K562 (cell line): ENCODE measurements at regions not wholly inside any gene's neighbourhood (a gene's known extent, or its start where the extent isn't known, plus 50 kb on each side); places are given as distances from the start of the nearest gene placed in this dataset.

Experiments used
- ATAC-seq: fragments of 200-7000 bp; cut with Tn5 transposase; 3 replicates; pipeline ENCODE4 v1.9.1; 2020; ENCODE audit warnings: moderate library complexity
- BruUV-seq: library from RNA; stranded (reverse); fragments of 400-500 nt; replicated peaks from 2 replicates; lab custom pipeline; 2021; lab: Mats Ljungman, UMichigan
- CTCF ChIA-PET: fragments of 300-600 bp; formaldehyde crosslinking; extraction: SDS; loops from one replicate; lab custom pipeline; 2021; ENCODE audit warnings: low intra/inter-chr PET ratio; lab: Yijun Ruan, JAX
- POLR2A ChIA-PET: fragments of 300-600, 350-650 bp; sonication (Branson Sonifier 250); formaldehyde crosslinking; extraction: SDS; loops from one replicate; lab custom pipeline; 2021; ENCODE audit warnings: antibody characterized with exemption, inconsistent platforms; lab: Yijun Ruan, JAX
- DNase-seq, 4 experiments: peaks; one replicate each; pipeline versions ENCODE4 v3.0.0 to v3.0.0-alpha.2; 2011 to 2018; ENCODE audit warnings: low spot score in 3 of 4, mixed read lengths in 3 of 4; ENCODE audit errors: extremely low read depth in 1 of 4
- FAIRE-seq: peaks from 2 replicates; lab custom pipeline; 2011; peaks lifted over from hg19 to GRCh38; lab: Jason Lieb, UNC
- H2AFZ ChIP-seq: 2 replicates; pipeline ENCODE4 v1.6.0; 2011; ENCODE audit warnings: low read depth, low read length, control low read depth, inconsistent platforms
- H3K27ac ChIP-seq: fragments of 200-600 bp; 3 replicates; pipeline ENCODE4 v1.8.0; 2011; ENCODE audit warnings: low read depth, mild to moderate bottlenecking, control low read depth, inconsistent platforms, low read length, moderate library complexity, mixed read lengths; ENCODE audit errors: extremely low read depth
- H3K27me3 ChIP-seq, 2 experiments: fragments of 300-600 bp in 1 of 2; 2 replicates in 1 of 2; 3 replicates in 1 of 2; pipeline versions ENCODE4 v1.6.0 to v1.8.0; 2011; ENCODE audit warnings: inconsistent platforms in 2 of 2, low read length in 2 of 2, mild to moderate bottlenecking in 1 of 2, mixed read lengths in 1 of 2, moderate library complexity in 1 of 2; ENCODE audit not compliant: control insufficient read depth in 2 of 2, insufficient read depth in 2 of 2
- H3K36me3 ChIP-seq: fragments of 300-600 bp; 3 replicates; pipeline ENCODE4 v1.8.0; 2011; ENCODE audit warnings: mild to moderate bottlenecking, low read length, inconsistent platforms; ENCODE audit not compliant: control insufficient read depth, insufficient read depth
- H3K4me1 ChIP-seq, 2 experiments: fragments of 200-600 bp in 1 of 2; replicated peaks in 1 of 2; 2 replicates in 1 of 2; 3 replicates in 1 of 2; pipeline versions ENCODE4 v1.5.1 to v1.8.0; 2011; ENCODE audit warnings: inconsistent platforms in 2 of 2, low read length in 2 of 2, mild to moderate bottlenecking in 1 of 2, mixed read lengths in 1 of 2, moderate library complexity in 1 of 2; ENCODE audit not compliant: control insufficient read depth in 2 of 2, insufficient read depth in 2 of 2
- H3K4me2 ChIP-seq: 2 replicates; pipeline ENCODE4 v1.6.1; 2011; ENCODE audit warnings: low read length, control low read depth, inconsistent platforms, mixed read lengths; ENCODE audit not compliant: insufficient read depth
- H3K4me3 ChIP-seq: fragments of 200-600 bp; sonication (generic), shearing (Covaris generic); 2 replicates; pipeline ENCODE4 v1.5.1; 2016; ENCODE audit warnings: control low read depth, inconsistent platforms
- H3K79me2 ChIP-seq: fragments of 200-600 bp; 3 replicates; pipeline ENCODE4 v1.8.0; 2011; ENCODE audit warnings: low read length, inconsistent platforms; ENCODE audit not compliant: control insufficient read depth, insufficient read depth
- H3K9ac ChIP-seq, 2 experiments: 2 replicates each; pipeline versions ENCODE4 v1.6.0 to v1.6.1; 2011; ENCODE audit warnings: low read depth in 2 of 2, low read length in 2 of 2, control low read depth in 1 of 2, inconsistent platforms in 1 of 2, mild to moderate bottlenecking in 1 of 2, mixed read lengths in 1 of 2; ENCODE audit not compliant: insufficient read depth in 1 of 2
- H3K9me1 ChIP-seq: one replicate; pipeline ENCODE4 v1.6.0; 2011; ENCODE audit warnings: inconsistent platforms, mild to moderate bottlenecking, low read length, moderate library complexity; ENCODE audit not compliant: control insufficient read depth, insufficient read depth
- H3K9me3 ChIP-seq: replicated peaks from 2 replicates; pipeline ENCODE4 v1.5.1; 2011; ENCODE audit warnings: low read depth, low read length, inconsistent platforms; ENCODE audit not compliant: control insufficient read depth, insufficient read depth
- H4K20me1 ChIP-seq: replicated peaks from 2 replicates; pipeline ENCODE4 v1.6.1; 2011; ENCODE audit warnings: low read length, inconsistent platforms, mixed read lengths; ENCODE audit not compliant: control insufficient read depth, insufficient read depth
- ESRRA ChIP-seq: fragments of 450-650 bp; IDR thresholded peaks from 2 replicates; pipeline ENCODE4 v1.6.1; 2014; ENCODE audit warnings: low read depth, mild to moderate bottlenecking, moderate library complexity, borderline replicate concordance
- ETS2 ChIP-seq: IDR thresholded peaks from 2 replicates; pipeline ENCODE4 v1.6.1; 2016; ENCODE audit warnings: borderline replicate concordance, missing genetic modification characterization, mild to moderate bottlenecking, moderate library complexity, missing compliant biosample characterization; ENCODE audit not compliant: poor library complexity, severe bottlenecking
- HMG20A ChIP-seq: fragments of 450-650 bp; formaldehyde crosslinking; conservative IDR thresholded peaks from 2 replicates; pipeline ENCODE4 v1.4.0; 2020; ENCODE audit warnings: mild to moderate bottlenecking, mixed read lengths
- MCM7 ChIP-seq, 2 experiments: fragments of 450-650 bp; IDR thresholded peaks; 2 replicates each; pipeline ENCODE4 v1.6.1; 2016 to 2018
- RUNX1 ChIP-seq: sonication (generic); IDR thresholded peaks from 2 replicates; pipeline ENCODE4 v1.6.1; 2016; ENCODE audit warnings: antibody characterized with exemption, low read depth
- TAF9B ChIP-seq: fragments of 450-650 bp; IDR thresholded peaks from 2 replicates; pipeline ENCODE4 v1.6.1; 2018; ENCODE audit warnings: mild to moderate bottlenecking; ENCODE audit not compliant: partially characterized antibody
- TBL1XR1 ChIP-seq, 2 experiments: IDR thresholded peaks; 2 replicates each; pipeline ENCODE4 v1.6.1; 2012; ENCODE audit warnings: improper control_type of control experiment in 2 of 2, low read length in 2 of 2, mild to moderate bottlenecking in 1 of 2
- YBX1 ChIP-seq: fragments of 450-650 bp; IDR thresholded peaks from 2 replicates; pipeline ENCODE4 v1.7.1; 2016; ENCODE audit warnings: mild to moderate bottlenecking
- ZC3H11A ChIP-seq: IDR thresholded peaks from 2 replicates; pipeline ENCODE4 v1.6.1; 2012; ENCODE audit warnings: low read depth, low read length, improper control_type of control experiment
- ZNF217 ChIP-seq: sonication (generic); formaldehyde crosslinking; IDR thresholded peaks from 2 replicates; pipeline ENCODE4 v1.8.0; 2022; ENCODE audit warnings: mild to moderate bottlenecking, missing genetic modification reagents
- ZNF274 ChIP-seq: IDR thresholded peaks from 2 replicates; pipeline ENCODE4 v1.6.1; 2011; ENCODE audit warnings: low read depth, mild to moderate bottlenecking, low read length, moderate library complexity, borderline replicate concordance
- ZNF347 ChIP-seq: fragments of 450-650 bp; formaldehyde crosslinking; IDR thresholded peaks from 2 replicates; pipeline ENCODE4 v1.4.0; 2020; ENCODE audit warnings: low read depth, mild to moderate bottlenecking, moderate library complexity
- ZNF551 ChIP-seq: fragments of 250-450 bp; sonication (Bioruptor Pico); IDR thresholded peaks from 2 replicates; pipeline ENCODE4 v1.5.0; 2021; ENCODE audit warnings: mild to moderate bottlenecking, moderate library complexity
- WGBS: fragments of 100-300 bp; shearing (Covaris generic); methylation state at CpG from one replicate; pipeline ENCODE4 v1.1.6; 2016; ENCODE audit warnings: low coverage, mixed read lengths; ENCODE audit not compliant: insufficient coverage; ENCODE audit errors: missing lambda C conversion rate; 5-methylcytosine and 5-hydroxymethylcytosine counted together
- in situ Hi-C: fragments of 300-500 bp; cut with MboI; formaldehyde crosslinking; loops from 4 replicates; pipeline ENCODE4 v1.15.0; 2018; ENCODE audit warnings: inconsistent platforms, mixed read lengths
- intact Hi-C: fragments of 100-400 bp; cut with micrococcal nuclease; formaldehyde crosslinking; loops from 2 replicates; pipeline ENCODE4 v1.14.2; 2022
- TF ChIP-seq, protein P1 (sequence below): fragments of 250-450 bp; sonication (Bioruptor Pico); IDR thresholded peaks from 2 replicates; pipeline ENCODE4 v1.8.0; 2022; ENCODE audit warnings: inconsistent platforms, mild to moderate bottlenecking, moderate library complexity, borderline replicate concordance
- TF ChIP-seq, protein P2 (sequence below): fragments of 150-350 bp; conservative IDR thresholded peaks from 2 replicates; pipeline ENCODE4 v1.6.1; 2014; ENCODE audit warnings: low read length
- TF ChIP-seq, protein P3 (sequence below): fragments of 450-650 bp; formaldehyde crosslinking; IDR thresholded peaks from 2 replicates; pipeline ENCODE4 v1.4.0; 2020; ENCODE audit warnings: mild to moderate bottlenecking, moderate library complexity
- TF ChIP-seq, protein P4 (sequence below): sonication (generic); formaldehyde crosslinking; IDR thresholded peaks from 2 replicates; pipeline ENCODE4 v1.8.0; 2023; ENCODE audit warnings: mild to moderate bottlenecking, missing genetic modification reagents

DNA sequence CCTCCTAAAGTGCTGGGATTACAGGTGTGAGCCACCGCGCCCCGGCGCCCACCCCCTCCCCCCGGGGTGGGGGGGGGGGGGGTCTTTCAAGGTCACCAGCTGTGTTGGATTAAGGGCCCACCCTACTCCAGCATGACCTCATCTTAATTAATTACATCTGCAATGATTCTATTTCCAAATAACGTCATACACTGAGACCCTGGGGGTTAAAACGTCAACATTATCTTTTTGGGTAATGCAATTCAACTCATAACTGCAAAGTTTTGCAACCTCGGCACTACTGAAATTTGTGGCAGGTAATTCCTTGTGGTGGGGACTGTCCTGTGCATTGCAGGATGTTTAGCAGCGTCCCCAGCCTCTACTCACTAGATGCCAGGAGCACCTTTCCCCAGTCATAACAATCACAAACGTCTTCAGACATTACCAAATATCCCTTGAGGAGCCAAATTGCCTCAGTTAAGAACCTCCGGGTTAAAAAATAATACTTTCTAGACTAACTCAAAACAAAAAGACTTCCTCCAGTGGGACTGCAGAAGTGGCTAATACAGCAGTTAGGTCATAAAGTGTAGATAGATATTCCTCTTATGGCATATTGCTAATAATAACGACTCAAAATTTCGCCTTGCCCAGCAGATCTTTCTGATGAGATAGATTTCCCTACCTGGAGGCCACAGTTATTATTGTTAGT lies 233.0 kb upstream of the KAZN start:
- CTCF ChIA-PET: no interaction called here
- no peaks in the 10 kb centered on the region for H3K4me1 ChIP-seq
- ATAC-seq: no peak
- BruUV-seq: no TSS peak
- intact Hi-C loops (no loop called here), in situ Hi-C loops (no loop called here)
- no peak overlapping the region for H3K4me2 ChIP-seq
- FAIRE-seq: no peak
- H2AFZ ChIP-seq: no peak overlapping the region
- no peaks in the 10 kb centered on the region for H3K9me1 ChIP-seq
- H3K36me3 ChIP-seq: no peaks in the 10 kb centered on the region
- no peaks in the 10 kb centered on the region for H4K20me1 ChIP-seq
- no peak for DNase-seq
- no peak overlapping the region for H3K9ac ChIP-seq
- POLR2A ChIA-PET: interaction anchor here (1.3 kb wide), 1 partner anchor 44 kb away, joined by 3 read pairs; no protein-coding TSS in a partner anchor
- H3K4me3 ChIP-seq: no peak overlapping the region
- no peaks in the 10 kb centered on the region; the same call in 1 of the 2 replicates for H3K9me3 ChIP-seq
- no peak overlapping the region for H3K27ac ChIP-seq
- no peaks in the 10 kb centered on the region for H3K79me2 ChIP-seq
- 28% methylated on average over 8 of the region's 13 CpGs for WGBS
- H3K27me3 ChIP-seq: peaks cover 0 to 18% of the 10 kb centered on the region in 2 experiments; a peak in 2 of 5 replicates
- no peak for TF ChIP-seq ETS2 (tag)
- TF ChIP-seq ESRRA: no peak
- TF ChIP-seq, protein P1, sequence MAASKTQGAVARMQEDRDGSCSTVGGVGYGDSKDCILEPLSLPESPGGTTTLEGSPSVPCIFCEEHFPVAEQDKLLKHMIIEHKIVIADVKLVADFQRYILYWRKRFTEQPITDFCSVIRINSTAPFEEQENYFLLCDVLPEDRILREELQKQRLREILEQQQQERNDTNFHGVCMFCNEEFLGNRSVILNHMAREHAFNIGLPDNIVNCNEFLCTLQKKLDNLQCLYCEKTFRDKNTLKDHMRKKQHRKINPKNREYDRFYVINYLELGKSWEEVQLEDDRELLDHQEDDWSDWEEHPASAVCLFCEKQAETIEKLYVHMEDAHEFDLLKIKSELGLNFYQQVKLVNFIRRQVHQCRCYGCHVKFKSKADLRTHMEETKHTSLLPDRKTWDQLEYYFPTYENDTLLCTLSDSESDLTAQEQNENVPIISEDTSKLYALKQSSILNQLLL (CRISPR knock-in tag): no peak
- no peak for TF ChIP-seq TBL1XR1 (IDR thresholded peaks at IDR 0.05; ENCODE audit: low read length in 2 of 2)
- no peak for TF ChIP-seq ZNF551 (CRISPR knock-in tag)
- no peak for TF ChIP-seq ZNF274
- TF ChIP-seq, protein P2, sequence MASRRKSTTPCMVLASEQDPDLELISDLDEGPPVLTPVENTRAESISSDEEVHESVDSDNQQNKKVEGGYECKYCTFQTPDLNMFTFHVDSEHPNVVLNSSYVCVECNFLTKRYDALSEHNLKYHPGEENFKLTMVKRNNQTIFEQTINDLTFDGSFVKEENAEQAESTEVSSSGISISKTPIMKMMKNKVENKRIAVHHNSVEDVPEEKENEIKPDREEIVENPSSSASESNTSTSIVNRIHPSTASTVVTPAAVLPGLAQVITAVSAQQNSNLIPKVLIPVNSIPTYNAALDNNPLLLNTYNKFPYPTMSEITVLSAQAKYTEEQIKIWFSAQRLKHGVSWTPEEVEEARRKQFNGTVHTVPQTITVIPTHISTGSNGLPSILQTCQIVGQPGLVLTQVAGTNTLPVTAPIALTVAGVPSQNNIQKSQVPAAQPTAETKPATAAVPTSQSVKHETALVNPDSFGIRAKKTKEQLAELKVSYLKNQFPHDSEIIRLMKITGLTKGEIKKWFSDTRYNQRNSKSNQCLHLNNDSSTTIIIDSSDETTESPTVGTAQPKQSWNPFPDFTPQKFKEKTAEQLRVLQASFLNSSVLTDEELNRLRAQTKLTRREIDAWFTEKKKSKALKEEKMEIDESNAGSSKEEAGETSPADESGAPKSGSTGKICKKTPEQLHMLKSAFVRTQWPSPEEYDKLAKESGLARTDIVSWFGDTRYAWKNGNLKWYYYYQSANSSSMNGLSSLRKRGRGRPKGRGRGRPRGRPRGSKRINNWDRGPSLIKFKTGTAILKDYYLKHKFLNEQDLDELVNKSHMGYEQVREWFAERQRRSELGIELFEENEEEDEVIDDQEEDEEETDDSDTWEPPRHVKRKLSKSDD: no peak
- TF ChIP-seq HMG20A: no peak
- TF ChIP-seq RUNX1: no peak
- TF ChIP-seq YBX1: no peak
- TF ChIP-seq, protein P3, sequence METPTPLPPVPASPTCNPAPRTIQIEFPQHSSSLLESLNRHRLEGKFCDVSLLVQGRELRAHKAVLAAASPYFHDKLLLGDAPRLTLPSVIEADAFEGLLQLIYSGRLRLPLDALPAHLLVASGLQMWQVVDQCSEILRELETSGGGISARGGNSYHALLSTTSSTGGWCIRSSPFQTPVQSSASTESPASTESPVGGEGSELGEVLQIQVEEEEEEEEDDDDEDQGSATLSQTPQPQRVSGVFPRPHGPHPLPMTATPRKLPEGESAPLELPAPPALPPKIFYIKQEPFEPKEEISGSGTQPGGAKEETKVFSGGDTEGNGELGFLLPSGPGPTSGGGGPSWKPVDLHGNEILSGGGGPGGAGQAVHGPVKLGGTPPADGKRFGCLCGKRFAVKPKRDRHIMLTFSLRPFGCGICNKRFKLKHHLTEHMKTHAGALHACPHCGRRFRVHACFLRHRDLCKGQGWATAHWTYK (CRISPR knock-in tag): no peak
- no peak for TF ChIP-seq TAF9B
- TF ChIP-seq MCM7 (IDR thresholded peaks at IDR 0.05): no peak
- TF ChIP-seq ZNF217 (CRISPR knock-in tag): no peak
- TF ChIP-seq ZNF347 (CRISPR knock-in tag): no peak
- no peak for TF ChIP-seq ZC3H11A
- TF ChIP-seq, protein P4, sequence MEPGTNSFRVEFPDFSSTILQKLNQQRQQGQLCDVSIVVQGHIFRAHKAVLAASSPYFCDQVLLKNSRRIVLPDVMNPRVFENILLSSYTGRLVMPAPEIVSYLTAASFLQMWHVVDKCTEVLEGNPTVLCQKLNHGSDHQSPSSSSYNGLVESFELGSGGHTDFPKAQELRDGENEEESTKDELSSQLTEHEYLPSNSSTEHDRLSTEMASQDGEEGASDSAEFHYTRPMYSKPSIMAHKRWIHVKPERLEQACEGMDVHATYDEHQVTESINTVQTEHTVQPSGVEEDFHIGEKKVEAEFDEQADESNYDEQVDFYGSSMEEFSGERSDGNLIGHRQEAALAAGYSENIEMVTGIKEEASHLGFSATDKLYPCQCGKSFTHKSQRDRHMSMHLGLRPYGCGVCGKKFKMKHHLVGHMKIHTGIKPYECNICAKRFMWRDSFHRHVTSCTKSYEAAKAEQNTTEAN (CRISPR knock-in tag): no peak
